Mucosa of descending colon (tissue), 3 donors: ENCODE measurements at regions not wholly inside any gene's neighbourhood (a gene's known extent, or its start where the extent isn't known, plus 50 kb on each side); places are given as distances from the start of the nearest gene placed in this dataset.

Source experiments
- ATAC-seq: fragments of 200-7000 bp; cut with Tn5 transposase; one replicate; pipeline ENCODE4 v1.9.1; 2020; ENCODE audit warnings: mild to moderate bottlenecking, moderate library complexity
- DNase-seq, 3 donors: peaks; one replicate each; pipeline ENCODE4 v3.0.0-alpha.2; 2020
- H3K36me3 ChIP-seq: fragments of 200-600 bp; one replicate; pipeline ENCODE4 v1.8.0; 2021; ENCODE audit warnings: low read depth, mild to moderate bottlenecking
- H3K4me1 ChIP-seq: fragments of 200-600 bp; one replicate; pipeline ENCODE4 v1.8.0; 2021; ENCODE audit warnings: low read depth, mild to moderate bottlenecking
- H3K4me3 ChIP-seq: fragments of 200-600 bp; one replicate; pipeline ENCODE4 v1.8.0; 2021; ENCODE audit warnings: mild to moderate bottlenecking
- H3K9me3 ChIP-seq: fragments of 200-600 bp; one replicate; pipeline ENCODE4 v1.8.0; 2021; ENCODE audit warnings: mild to moderate bottlenecking
- intact Hi-C, 2 donors: fragments of 100-400 bp; cut with DNase I in 1 of 2; cut with micrococcal nuclease in 1 of 2; formaldehyde crosslinking; loops; one replicate each; pipeline versions ENCODE4 v1.11.0 to v1.11.1; 2022; cut with DNase I, micrococcal nuclease
- TF ChIP-seq, protein P1 (sequence below): fragments of 200-600 bp; IDR thresholded peaks from one replicate; pipeline ENCODE4 v1.8.0; 2022; ENCODE audit warnings: antibody characterized with exemption, mild to moderate bottlenecking
- donor health status: DM: no; HTN: no; CAD: no; lungs with moderate emphysema.
- donor health status: DM: no; HTN: no; CAD: no.
- donor health status: DM: no; HTN: yes; CAD: no.

DNA sequence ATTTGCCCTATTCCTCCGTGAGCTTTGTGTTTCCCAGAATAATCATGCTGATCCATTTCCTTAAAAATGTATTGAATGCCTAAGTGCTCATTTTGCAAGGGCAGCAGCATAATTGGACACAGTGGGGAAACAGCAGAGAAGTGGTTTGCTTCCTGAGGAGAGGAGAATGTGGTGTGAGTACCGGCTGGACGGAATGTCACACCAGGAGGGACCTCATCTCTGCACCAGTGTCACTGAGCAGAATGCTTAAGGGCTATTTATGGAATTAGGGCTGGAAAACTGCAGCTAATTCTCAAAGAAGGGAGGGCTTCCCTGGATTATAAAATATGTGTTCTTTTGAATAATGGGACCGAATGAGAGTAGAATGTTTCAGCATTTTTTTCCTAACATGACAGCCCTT lies 1100.6 kb upstream of the RBFOX1 start:
- no peaks in the 10 kb centered on the region for H3K4me1 ChIP-seq
- H3K36me3 ChIP-seq, result no peaks in the 10 kb centered on the region
- TF ChIP-seq, protein P1, sequence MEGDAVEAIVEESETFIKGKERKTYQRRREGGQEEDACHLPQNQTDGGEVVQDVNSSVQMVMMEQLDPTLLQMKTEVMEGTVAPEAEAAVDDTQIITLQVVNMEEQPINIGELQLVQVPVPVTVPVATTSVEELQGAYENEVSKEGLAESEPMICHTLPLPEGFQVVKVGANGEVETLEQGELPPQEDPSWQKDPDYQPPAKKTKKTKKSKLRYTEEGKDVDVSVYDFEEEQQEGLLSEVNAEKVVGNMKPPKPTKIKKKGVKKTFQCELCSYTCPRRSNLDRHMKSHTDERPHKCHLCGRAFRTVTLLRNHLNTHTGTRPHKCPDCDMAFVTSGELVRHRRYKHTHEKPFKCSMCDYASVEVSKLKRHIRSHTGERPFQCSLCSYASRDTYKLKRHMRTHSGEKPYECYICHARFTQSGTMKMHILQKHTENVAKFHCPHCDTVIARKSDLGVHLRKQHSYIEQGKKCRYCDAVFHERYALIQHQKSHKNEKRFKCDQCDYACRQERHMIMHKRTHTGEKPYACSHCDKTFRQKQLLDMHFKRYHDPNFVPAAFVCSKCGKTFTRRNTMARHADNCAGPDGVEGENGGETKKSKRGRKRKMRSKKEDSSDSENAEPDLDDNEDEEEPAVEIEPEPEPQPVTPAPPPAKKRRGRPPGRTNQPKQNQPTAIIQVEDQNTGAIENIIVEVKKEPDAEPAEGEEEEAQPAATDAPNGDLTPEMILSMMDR, result no peak
- H3K9me3 ChIP-seq, result no peaks in the 10 kb centered on the region
- H3K4me3 ChIP-seq, result no peak overlapping the region
- ATAC-seq (no peak), DNase-seq (no peak)
- intact Hi-C loops, result no loop called here

DNA sequence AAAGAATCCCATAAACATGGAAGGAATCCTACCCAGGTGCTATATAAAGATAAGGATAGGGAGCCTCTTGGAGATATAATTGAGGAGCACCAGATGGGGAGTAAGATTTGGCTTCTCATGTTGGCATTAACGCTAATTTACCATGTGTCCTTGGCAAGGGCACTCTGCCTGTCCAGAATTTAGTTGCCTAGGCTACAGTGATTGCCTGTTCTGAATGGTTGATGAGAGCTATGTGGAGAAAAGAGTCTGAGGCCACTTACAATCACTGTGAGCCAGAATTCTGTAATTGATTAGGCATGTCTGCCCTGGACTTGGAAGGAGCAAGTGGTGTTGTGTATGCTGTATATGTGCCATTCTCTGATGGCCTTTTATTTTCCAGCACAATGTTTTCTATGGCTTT lies 1101.2 kb upstream of the RBFOX1 start:
- DNase-seq (no peak), ATAC-seq (no peak)
- H3K9me3 ChIP-seq, result no peaks in the 10 kb centered on the region
- H3K4me1 ChIP-seq, result no peaks in the 10 kb centered on the region
- intact Hi-C loops, result no loop called here
- H3K36me3 ChIP-seq, result no peaks in the 10 kb centered on the region
- TF ChIP-seq, protein P1, result no peak
- H3K4me3 ChIP-seq, result no peak overlapping the region

DNA sequence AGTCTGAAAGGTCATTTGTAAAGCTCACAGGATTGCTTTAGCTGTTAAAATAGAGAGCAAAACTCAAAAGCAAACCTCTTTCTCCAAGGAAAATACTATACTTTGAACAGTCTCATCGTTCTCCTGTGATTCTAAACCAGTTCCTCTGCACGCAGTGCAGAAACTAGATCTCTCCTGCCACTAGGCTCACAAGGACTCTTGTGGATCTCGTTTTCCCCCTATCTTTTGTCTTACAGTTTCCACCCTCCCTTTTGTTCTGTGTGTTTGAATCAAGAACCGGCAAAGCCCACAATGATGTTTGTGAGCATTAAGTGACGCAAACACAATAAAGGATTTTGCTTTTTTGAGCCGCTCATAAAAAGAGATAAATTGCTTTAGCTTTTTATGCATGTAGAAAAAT lies 1103.5 kb upstream of the RBFOX1 start:
- TF ChIP-seq, protein P1, result no peak
- Histone ChIP-seq H3K4me3 (no peak overlapping the region), H3K36me3 (no peaks in the 10 kb centered on the region), H3K9me3 (no peaks in the 10 kb centered on the region), H3K4me1 (no peaks in the 10 kb centered on the region)
- intact Hi-C loops, result no loop called here
- DNase-seq (no peak), ATAC-seq (no peak)

DNA sequence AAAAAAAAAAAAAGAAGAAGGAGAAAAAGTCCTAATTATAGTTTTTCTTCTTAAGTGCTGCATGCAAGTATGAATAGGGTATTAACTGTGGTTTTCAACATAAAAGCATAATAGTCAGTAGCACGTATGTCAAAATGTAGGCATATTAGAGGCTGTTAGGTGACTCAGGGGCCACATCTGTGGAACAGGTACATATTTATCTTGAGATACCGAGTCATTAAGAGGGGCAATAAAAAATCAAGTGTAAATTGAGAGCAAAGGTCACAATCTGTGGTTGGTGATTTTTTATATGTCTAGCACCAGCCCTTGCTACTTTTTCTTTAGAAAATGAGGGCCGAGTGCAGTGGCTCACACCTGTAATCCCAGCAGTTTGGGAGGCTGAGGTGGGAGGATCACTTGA lies 1113.8 kb upstream of the RBFOX1 start:
- DNase-seq (peak in 1 of 3 donors; percentile 35), ATAC-seq (peak; percentile 97)
- TF ChIP-seq, protein P1, result no peak
- Histone ChIP-seq H3K4me1 (peaks cover 4% of the 10 kb centered on the region), H3K36me3 (no peaks in the 10 kb centered on the region), H3K4me3 (no peak overlapping the region), H3K9me3 (no peaks in the 10 kb centered on the region)
- intact Hi-C loops, result no loop called here

DNA sequence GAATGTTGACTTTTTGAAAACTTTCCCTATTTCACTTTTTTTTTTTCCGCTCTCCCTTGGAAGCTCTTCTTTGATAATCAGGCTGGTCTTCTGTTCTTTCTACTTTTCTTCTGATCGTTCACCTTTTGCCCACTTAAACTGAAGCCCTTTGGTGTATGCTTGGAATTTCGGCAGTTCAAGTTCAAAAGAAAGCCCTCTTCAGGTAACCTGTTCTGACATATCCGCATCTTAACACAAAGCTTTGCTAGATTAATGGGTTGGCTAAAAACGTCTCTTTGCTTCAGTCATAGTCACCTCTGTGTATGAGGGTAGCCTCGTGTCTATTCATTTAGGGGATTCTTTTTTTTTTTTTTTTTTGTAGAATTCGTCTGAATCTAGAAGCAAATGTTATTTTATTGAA lies 1115.8 kb upstream of the RBFOX1 start:
- intact Hi-C loops, result no loop called here
- no peaks in the 10 kb centered on the region for H3K9me3 ChIP-seq
- H3K4me3 ChIP-seq, result no peak overlapping the region
- TF ChIP-seq, protein P1, result no peak
- H3K4me1 ChIP-seq, result peaks cover 4% of the 10 kb centered on the region
- DNase-seq (no peak), ATAC-seq (no peak)
- H3K36me3 ChIP-seq, result no peaks in the 10 kb centered on the region

DNA sequence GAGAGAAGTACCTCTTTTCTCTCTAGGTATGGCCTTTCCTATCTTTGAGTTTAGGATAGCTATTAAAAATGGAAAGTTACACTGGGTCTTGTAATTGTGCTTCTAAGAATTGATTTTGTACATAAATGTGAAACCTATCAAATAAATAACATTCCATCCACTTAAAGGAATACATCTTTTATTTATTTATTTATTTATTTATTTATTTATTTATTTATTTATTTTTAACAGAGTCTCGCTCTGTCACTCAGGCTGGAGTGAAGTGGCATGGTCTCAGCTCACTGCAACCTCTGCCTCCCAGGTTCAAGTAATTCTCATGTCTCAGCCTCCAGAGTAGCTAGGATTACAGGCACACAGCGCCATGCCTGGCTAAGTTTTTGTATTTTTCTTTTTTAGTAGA lies 1114.0 kb upstream of the EEF2KMT start:
- H3K4me3 ChIP-seq, result no peak overlapping the region
- H3K36me3 ChIP-seq, result no peaks in the 10 kb centered on the region
- TF ChIP-seq, protein P1, result no peak
- intact Hi-C loops, result no loop called here
- peaks cover 8% of the 10 kb centered on the region for H3K4me1 ChIP-seq
- DNase-seq (no peak), ATAC-seq (no peak)
- no peaks in the 10 kb centered on the region for H3K9me3 ChIP-seq
